NCI-H82 treated with DMSO at 0.1 percent for 48 hours (cell line): ENCODE measurements at regions not wholly inside any gene's neighbourhood (a gene's known extent, or its start where the extent isn't known, plus 50 kb on each side); places are given as distances from the start of the nearest gene placed in this dataset.
"Not testable (repeated sequence)": the region's sequence is repeated elsewhere in the genome, so short reads cannot be mapped to it uniquely, and the experiment has no call there.

Experiments
- DNase-seq: peaks from one replicate; lab custom pipeline; 2025; ENCODE audit not compliant: unreplicated experiment; lab: John Stamatoyannopoulos, UW

- DNase-seq, result peak; percentile 36
These were observed 348.9 kb upstream of the NCAM1 start for GRCh38 chr11:112612250-112612849.

GRCh38 chr11:112613051-112613972 is 347.9 kb upstream of the NCAM1 start:
- DNase-seq, result no peak

GRCh38 chr11:112614605-112615004 is 346.6 kb upstream of the NCAM1 start:
- DNase-seq, result no peak

- DNase-seq, result no peak
These were observed 346.0 kb upstream of the NCAM1 start for GRCh38 chr11:112615238-112615637.

GRCh38 chr11:112615891-112616290 is 345.3 kb upstream of the NCAM1 start:
- no peak for DNase-seq

GRCh38 chr11:112616327-112617097 is 344.7 kb upstream of the NCAM1 start:
- DNase-seq, result no peak

GRCh38 chr11:112617098-112617425 is 344.2 kb upstream of the NCAM1 start:
- no peak for DNase-seq

GRCh38 chr11:112617977-112618826 is 343.0 kb upstream of the NCAM1 start:
- DNase-seq, result no peak

- DNase-seq, result no peak
These were observed 342.1 kb upstream of the NCAM1 start for GRCh38 chr11:112619106-112619505.

- DNase-seq, result no peak
These were observed 340.4 kb upstream of the NCAM1 start for GRCh38 chr11:112620621-112621394.

GRCh38 chr11:112623057-112623456 is 338.2 kb upstream of the NCAM1 start:
- DNase-seq, result no peak

- DNase-seq, result no peak
These were observed 336.8 kb upstream of the NCAM1 start for GRCh38 chr11:112624431-112624830.

- not testable (repeated sequence) for DNase-seq
These were observed 336.2 kb upstream of the NCAM1 start for GRCh38 chr11:112624971-112625370.

- no peak for DNase-seq
These were observed 335.4 kb upstream of the NCAM1 start for GRCh38 chr11:112625814-112626213.

GRCh38 chr11:112626731-112627130 is 334.5 kb upstream of the NCAM1 start:
- no peak for DNase-seq

- no peak for DNase-seq
These were observed 333.6 kb upstream of the NCAM1 start for GRCh38 chr11:112627588-112628045.

GRCh38 chr11:112628676-112629075 is 332.5 kb upstream of the NCAM1 start:
- DNase-seq, result no peak

GRCh38 chr11:112630496-112630895 is 330.7 kb upstream of the NCAM1 start:
- no peak for DNase-seq

- DNase-seq, result no peak
These were observed 329.9 kb upstream of the NCAM1 start for GRCh38 chr11:112631333-112631732.
